Medulla oblongata (tissue), 1 donor: ENCODE measurements at regions not wholly inside any gene's neighbourhood (a gene's known extent, or its start where the extent isn't known, plus 50 kb on each side); places are given as distances from the start of the nearest gene placed in this dataset.
"Not testable (repeated sequence)": the region's sequence is repeated elsewhere in the genome, so short reads cannot be mapped to it uniquely, and the experiment has no call there.

ENCODE experiments used
- DNase-seq: peaks from one replicate; pipeline ENCODE4 v3.0.0-alpha.2; 2015; ENCODE audit errors: extremely low spot score

DNA sequence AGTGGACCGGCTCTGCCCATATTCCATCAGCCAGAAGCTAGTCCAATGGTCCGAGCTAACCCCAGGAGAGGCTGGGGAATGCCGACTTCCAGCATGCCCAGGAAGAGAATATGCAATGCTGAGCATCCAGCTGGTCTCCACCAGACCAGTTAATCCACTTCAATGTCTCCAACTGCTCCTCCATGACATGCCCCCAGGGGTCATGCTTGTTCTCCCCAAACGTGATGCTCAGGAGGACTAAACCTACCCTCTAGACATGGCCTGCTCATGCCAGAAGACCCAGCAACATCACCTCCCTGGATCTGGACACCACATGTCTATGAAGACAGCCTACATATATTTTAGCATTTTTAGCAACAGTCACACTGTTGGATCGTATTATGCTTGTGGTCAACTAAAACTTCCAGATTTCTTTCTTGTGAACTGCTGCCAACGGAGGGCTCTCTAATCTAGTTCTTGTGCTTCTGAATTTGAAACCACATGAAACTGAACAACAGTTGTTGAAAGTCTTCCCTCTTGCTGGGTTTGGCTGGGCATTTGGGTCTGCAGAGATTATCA lies 245.1 kb downstream of the SOX9 start:
- no peak for DNase-seq

DNA sequence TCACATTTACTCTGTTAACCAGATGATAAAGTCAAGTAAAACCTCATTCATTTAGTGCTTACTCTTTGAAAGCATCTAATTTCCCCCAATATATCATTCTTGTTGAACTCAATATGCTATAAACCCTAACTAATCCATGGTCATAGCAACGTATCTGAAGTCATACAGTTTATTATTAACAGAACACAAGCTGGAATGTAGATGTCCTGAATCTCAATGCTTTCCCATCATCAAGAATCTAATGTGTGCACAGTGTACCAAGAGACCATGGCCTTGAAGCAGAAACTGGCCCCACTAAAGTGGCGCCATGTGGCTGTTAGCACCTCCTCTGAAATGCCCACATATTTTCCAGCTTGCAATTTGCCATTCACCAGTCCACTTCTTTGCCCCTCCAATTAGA lies 245.8 kb downstream of the SOX9 start:
- no peak for DNase-seq

DNA sequence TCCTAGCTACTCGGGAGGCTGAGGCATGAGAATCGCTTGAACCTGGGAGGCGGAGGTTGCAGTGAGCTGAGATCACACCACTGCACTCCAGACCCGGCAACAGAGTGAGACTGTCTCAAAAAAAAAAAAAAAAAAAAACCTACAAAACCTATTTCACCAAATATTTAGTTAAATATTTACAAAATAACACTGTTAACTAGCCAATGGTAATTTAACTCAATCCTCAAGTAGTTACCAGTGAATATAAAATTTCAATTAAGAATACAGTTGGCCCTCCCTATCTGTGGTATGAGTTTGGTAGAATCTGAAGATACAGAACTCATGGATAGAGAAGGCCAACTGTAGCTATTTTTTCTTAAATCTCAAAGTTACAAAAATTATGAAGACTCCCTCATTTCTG lies 247.4 kb downstream of the SOX9 start:
- no peak for DNase-seq

DNA sequence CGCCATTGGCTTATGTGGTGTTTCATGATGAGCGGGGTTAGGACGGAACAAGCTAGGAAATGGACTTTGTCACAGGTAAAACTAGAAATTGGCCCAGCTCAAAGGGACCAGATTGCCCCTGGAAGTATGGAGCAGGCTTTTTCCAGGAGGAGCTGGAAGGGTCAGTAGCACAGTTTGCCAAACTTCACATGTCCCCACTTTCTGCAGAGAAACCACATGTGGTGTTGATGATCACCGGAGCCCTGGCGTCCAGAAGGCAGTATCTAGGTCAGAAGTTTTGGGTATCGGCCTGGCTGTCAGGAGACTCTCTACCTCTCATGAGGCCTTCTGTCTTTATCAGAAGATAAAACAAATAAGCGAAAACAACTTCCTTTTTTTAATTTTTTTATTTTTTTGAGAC lies 248.5 kb downstream of the SOX9 start:
- DNase-seq = no peak

DNA sequence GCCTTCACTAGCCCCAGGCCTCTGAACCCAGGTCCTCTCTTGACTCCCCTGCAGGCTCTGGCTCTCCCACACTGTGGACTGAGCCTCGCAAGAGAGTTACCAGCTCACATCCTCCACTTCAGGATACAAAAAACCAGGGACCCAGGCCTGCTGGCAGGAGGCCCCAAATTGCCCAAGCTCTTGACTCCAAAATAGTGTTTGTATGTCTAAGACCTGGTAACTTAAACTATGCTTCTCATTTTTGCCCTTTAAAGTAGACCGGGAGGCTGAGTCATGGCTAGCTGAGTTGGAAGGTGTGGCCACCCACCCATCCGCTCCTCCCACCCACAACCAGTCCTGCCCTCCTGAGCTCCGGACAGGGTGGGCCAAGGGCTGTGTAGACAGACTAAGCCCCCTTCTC lies 250.0 kb downstream of the SOX9 start:
- no peak for DNase-seq

DNA sequence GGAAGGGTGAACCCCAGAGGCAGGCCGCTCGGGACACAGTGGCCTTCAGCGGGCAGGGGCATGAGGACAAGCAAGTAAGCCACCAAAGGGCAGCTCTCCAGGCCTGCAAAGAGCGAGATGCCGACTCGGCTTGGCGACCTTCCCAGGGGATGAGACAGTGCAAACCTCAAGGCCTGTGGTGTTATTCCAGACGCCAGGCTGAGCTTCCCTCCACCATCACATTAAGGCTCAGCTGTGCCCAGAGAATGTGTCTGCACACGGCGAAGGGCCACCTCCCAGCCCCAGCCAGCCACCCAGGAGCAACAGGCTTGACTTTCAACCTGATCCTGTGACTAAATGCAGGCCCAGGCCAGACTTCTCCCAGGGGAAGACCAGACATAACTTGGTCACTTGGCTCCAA lies 251.4 kb downstream of the SOX9 start:
- DNase-seq = no peak

DNA sequence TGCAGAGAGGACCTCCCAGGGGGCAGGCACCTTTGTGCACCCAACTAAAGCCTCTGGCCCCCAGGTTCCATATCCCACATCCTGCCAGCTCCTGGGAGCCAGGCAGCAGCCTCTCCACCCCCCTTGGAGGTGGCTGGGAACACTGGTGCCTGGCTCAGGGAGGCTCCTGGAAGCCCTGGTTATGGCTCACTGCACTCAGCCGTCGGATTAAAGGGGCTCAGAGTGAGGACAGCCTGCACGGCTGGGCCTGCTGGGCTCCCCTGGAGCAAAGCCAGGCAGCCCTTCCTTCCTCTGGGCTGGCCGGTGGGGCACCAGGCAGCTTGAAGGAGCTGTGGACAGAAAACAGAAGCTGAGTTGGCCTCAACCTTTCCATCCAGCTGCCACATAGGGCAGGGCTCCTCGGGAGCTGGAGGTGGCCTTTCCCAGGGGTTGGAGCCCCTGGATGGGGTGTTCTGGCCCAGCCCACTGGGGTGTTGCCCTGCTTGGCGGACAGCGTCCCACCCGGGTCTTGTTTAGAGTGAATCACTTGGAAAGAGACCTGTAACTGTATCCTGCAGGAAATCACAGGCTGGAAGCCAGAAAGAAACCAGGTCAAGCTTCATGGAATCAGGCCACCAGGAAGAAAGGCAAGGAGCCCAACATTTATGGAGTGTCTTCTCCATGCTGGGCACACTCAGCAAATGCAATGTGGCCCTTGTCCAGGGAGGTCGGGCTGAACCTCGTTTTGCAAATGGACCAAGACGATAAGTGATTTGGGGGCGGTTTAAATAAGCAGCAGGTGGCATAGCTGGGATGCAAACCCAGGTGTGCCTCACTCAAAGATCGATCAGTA lies 253.3 kb downstream of the SOX9 start:
- no peak for DNase-seq

DNA sequence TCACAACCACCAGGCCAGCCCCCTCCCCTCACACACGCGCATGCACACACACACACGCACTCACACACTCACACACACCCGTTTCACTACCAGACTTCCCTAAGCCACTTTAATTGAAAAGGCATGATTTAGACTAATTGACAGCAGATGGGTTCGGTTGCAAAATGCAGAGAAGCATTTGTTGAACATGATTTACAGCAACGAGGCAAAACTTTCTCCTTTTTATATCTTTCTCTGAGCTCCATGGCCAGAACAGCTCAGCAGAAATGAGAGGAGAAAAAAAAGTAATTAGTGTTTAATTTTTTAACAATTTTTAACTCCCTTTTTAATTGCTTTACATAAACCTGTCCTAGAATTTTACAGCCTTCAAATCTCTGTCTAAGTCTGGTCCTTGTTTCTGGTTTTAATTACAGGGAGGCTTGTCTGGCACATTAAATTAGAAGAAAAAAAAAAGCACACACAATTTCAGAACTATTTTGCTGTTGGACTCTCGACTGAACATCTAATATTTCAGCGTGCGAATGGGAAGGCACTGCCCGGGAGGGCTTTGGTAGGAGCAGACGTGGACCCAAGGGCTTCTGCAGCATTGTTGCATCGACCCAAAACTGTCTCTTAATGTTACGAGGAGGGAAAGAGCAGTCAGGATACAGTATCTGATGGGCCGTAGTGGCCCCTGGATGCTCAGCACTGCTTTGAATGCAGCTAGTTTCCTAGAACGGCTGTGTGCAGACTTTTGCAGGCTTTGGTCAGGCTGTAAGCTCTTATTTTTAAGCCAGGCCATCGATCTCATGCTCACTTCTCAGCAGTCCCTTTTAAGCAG lies 255.9 kb downstream of the SOX9 start:
- DNase-seq = no peak

DNA sequence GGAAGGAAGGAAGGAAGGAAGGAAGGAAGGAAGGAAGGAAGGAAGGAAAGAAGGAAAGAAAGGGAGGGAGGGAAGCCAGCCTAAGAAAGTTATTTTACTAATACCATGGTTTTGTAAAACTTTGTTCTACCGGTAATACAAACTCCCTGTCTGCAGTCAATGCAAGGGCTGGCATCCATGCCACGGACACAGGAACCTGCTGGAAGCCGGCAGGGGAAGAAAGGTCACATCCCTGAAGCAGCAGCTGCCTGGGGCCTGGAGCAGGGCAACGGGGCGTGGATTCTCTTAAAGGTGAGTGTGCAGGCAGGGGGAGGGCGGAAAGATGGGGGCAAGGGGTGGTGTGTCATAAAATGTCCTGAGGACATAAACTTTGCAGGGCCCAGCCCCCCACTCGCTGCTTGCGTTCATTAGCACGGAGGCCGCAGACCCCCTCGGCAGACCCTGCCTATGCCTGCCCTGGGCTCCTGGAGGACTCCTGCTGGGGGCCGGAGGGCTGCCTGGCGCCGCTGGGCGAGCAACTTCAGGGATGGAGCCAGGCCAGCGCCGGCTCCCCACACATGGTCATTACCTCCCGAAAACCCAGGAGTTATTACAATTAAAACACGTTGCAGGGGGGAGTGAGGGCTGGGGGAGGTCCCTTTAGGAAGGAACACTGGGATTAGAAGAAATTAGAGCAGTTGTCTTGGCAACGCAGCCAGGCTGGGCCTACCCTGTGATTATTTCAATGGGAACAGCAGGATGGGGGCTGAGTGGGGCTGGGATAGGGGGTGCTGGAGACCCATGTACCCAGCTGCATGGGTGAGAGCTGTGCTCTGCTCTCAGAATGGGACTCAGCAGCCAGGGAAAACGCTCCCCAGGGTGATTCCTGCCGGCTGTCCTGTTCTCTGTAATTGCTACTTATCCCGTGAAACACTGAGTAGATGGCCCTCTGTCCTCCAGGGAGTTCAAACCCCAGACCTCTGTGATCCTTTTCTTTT lies 257.9 kb downstream of the SOX9 start:
- DNase-seq = no peak

DNA sequence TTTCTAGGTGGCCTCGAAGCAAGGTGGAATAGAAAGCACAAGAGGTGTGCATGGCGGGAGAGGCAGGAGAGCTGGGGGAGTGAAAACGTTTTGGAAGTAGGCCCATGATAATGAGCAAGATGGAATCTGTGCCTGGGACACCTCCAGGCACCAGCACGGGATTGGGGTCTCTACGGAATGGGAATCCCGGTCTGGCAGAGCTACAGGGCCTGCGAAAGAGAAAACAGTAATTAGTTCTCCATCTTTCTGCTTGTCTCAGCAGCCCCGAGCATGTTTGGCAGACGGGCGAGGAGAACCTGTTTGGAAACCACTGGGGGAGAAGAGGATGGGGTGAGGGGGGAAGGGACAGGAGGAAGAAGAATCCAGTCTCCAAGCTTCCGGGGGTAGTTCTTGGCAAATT lies 258.7 kb downstream of the SOX9 start:
- DNase-seq = no peak

DNA sequence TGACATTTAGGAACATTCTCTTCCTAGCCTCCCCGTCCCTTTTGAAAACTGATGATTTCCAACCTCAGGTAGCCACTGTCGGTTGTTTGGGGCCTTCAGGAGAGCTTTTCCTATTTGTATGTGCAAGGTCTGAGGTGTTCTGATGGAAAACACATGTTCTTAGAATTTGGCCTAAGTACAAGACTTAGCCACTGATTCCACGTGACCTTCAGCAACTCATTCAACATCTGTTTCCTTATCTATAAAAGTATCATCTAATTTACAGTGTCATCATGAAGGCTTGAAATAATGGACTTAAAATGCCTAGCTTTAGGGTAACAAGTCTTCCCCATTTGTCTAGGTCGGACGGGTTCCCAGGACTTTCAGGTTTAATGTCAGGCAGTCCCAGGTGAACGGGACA lies 259.3 kb downstream of the SOX9 start:
- no peak for DNase-seq

DNA sequence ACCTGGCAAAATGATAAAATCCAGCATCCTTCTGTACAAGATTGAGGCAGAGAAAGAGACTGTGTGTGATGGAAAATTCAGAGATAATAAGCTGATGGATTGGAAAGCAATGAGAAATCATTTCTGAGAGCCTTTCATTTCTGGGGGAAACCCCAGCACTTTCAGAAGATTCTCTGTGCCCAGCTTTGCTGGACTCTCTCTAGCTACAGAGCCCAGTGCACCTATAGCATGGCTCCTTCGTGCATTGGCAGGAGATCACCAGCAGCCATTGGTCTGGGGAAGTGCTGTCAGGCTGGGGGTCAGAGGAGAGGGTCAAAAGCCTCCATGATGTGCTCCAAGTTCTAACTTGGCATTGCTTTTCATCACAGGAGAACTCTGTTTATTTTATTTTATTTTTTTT lies 259.9 kb downstream of the SOX9 start:
- DNase-seq = no peak

DNA sequence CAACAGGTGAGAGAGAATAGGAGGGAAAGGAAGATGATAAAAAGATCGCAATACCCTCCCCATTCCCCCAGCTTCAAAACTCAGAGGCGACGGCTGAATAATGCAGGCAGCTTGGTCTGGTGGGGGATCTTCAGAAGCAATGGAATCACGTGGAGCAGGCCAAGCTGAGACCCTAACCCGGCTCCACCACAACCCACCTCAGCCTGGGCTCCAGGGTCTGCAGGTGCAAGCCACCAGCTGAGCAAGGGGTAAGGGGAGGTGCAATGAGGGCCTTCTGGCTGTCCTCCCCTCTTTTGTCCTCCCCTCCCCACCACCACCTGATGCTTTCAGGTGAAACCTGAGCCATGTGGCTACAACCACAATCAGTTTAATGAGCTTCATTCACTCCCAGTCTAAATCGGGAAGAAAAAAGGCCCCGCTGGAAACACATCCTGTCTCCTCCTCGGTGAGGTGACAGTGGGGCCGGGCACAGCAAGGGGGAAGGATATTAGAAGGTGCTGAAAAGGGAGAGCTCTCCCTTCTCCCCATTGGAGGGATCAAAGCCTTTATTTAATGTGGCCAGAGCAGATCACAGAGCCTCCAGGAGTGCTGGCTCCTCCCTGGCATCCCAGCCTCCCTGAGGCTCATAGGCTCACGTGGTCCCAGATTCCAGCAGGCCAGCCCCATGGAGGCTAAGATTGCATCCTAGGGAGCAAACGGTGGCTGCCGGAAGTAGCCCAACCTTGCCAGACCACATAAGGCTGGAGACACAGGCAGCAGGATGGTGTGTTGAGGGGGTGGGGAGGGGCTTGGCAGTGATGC lies 261.0 kb downstream of the SOX9 start:
- DNase-seq = no peak

DNA sequence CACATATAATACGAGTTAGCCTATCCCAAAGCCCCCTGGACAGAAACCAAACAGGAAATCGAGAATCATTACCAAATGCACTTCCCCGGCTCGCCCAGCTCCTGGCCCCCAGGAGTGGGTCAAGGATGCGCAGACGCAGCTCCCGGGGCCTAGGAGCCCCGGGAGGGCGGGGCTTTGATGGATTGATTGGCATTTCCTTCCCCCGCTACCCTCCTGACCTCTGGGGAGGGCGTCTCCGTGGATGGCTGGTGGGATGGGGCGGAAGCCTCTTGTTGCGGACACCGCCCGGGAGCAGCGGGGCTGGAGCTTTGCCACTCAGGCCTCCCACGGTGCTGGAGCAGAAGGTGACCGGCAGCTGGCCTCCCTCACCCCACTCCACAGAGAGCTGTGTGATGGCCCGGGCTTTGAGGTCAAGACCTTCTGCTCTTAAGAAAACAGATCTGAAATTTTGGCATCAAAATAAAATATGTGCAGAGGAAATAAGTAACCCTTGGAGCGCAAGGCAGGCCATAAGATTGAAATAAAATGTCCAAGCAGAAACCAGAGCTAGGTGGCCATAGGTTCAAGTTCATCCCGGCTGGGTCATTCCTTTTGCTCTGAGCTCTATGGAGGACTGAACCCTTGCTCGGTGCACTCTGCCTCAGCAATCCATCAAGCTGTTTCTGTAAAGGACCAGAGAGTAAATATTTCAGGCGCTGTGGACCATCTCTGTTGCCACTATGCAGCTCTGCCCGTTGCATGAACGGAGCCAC lies 262.3 kb downstream of the SOX9 start:
- DNase-seq = no peak

DNA sequence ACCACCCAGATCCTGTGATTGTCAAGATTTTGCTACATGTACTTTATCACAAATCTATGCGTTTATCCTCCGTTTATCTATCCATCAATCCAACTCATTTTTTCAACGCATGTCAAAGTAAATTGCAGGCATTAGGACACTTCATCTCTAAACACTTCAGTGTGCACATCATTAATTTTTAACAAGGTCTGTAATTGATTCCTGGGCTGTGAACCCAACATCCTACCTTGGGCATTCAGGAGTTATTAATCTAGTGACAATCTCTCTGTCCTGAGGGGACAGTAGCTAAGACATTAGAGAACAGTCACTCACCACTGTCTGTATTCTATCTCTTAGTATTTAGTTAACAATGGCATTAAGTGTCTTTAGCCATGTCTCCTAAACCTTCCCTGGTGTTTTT lies 264.7 kb downstream of the SOX9 start:
- no peak for DNase-seq

DNA sequence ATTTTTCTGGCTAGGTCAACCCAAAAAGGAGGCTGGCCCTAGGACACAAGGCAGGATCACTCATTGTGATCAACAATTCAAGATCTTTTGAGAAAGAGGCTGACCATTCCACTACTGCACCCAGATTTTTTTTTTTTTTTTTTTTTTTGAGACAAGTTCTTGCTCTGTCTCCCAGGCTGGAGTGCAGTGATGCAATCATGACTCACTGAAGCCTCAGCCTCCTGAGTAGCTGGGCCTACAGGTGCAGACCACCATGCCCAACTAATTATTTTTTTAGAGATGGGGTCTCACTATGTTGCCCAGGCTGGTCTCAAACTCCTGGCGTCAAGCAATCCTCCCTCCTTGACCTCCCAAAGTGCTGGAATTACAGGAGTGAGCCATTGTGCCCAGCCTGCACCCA lies 265.4 kb downstream of the SOX9 start:
- DNase-seq = not testable (repeated sequence)

DNA sequence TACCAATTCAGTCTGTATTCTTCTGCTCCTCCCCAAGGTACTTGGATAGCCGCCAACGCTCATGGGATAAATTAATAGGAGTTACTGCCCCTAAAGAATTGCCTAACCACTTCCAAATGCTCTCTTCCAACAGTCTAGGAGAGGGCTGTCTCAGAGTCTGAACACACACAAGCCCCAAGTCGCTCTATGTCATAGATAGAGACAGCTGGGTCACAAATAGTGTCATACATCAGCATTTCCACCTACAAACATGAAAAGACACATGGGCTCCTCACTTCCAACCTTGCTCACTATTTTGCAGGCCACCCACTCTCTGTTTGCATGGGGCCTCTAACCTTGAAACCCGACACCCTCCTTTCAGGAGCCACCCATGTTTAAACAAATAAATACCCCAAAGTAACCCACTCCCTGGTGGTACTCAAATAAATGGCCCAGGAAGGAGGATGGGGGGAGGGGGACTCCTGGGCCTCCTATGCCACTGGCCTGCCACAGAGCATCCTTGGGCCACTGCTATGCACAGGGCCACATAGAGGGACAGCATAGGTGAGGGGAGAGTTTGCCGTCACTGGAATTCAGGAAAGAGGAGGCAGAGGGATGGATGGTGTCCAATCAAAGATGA lies 265.9 kb downstream of the SOX9 start:
- DNase-seq = no peak

DNA sequence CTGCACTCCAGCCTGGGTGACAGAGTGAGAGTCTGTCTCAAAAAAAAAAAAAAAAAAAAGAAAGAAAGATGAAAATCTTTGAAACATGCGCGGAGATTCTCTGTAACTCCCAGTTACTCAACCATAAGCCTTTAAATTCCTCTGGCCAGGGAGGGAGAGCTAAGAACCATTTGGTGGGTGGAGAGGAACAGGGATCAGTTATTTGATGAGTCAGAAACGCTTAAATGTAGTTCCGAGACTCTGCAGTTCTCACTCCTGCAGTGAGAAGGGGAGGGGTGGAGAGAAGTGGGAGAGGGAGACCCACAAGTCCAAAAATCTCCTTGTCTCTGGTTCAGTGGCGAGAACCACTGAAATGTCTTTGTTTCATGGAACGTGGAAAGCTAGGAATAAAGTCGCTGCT lies 266.7 kb downstream of the SOX9 start:
- no peak for DNase-seq

DNA sequence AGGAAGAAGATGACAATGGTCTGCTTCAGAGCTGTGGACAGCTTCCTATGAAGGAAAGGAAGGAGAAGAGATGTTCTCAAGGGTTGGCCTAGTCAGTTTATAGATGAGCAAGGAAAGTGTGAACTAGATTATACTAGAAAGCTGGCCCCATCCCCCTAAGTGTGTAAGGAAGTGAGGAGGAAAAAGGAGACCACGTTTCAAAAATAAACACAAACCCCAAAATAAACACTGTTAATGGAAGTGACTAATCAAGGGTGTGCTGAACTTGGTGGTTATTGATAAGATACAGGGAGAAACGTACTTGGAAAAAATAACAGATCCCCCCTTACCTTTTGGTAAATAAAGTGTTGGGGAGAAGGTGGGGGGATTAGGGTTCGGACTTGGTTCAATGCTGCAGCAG lies 267.1 kb downstream of the SOX9 start:
- no peak for DNase-seq
